ENCODE measurements at regions not wholly inside any gene's neighbourhood (a gene's known extent, or its start where the extent isn't known, plus 50 kb on each side); places are given as distances from the start of the nearest gene placed in this dataset.

GRCh38 chr2:180146541-180146940 is 139.4 kb upstream of the CWC22 start:
- TF ChIP-seq POLR2A (IDR thresholded peaks at IDR 0.05) (no peak), CTCF (IDR thresholded peaks at IDR 0.05) (no peak)
